Stimulated activated CD4-positive, alpha-beta T cell treated with anti-CD3 and anti-CD28 coated beads, Interleukin-12 subunit alpha, Interleukin-12 subunit beta, amount 100 ng/mL, for 24 hours (primary cell): ENCODE measurements at regions not wholly inside any gene's neighbourhood (a gene's known extent, or its start where the extent isn't known, plus 50 kb on each side); places are given as distances from the start of the nearest gene placed in this dataset.
"Not testable (repeated sequence)": the region's sequence is repeated elsewhere in the genome, so short reads cannot be mapped to it uniquely, and the experiment has no call there.

ENCODE experiments used
- DNase-seq, 2 experiments: peaks; one replicate each; pipeline ENCODE4 v3.0.0-alpha.2; 2020; ENCODE audit warnings: low read depth in 2 of 2

GRCh38 chr20:4469910-4470309, 216.3 kb upstream of the PRNP start:
- no peak for DNase-seq

- no peak for DNase-seq
Measured at GRCh38 chr20:4468114-4468513, 218.1 kb upstream of the PRNP start.

- DNase-seq = no peak
Measured at GRCh38 chr20:4465855-4466545, 216.9 kb upstream of the ADRA1D start.

GRCh38 chr20:4465212-4465611, 216.1 kb upstream of the ADRA1D start:
- no peak for DNase-seq

GRCh38 chr20:4462801-4463200, 213.7 kb upstream of the ADRA1D start:
- not testable (repeated sequence) for DNase-seq

GRCh38 chr20:4459081-4459480, 210.0 kb upstream of the ADRA1D start:
- DNase-seq = no peak

- DNase-seq = no peak
Measured at GRCh38 chr20:4457566-4458543, 208.8 kb upstream of the ADRA1D start.

GRCh38 chr20:4455996-4456395, 206.9 kb upstream of the ADRA1D start:
- no peak for DNase-seq

- DNase-seq = no peak
Measured at GRCh38 chr20:4455301-4455701, 206.2 kb upstream of the ADRA1D start.

GRCh38 chr20:4454111-4454510, 205.0 kb upstream of the ADRA1D start:
- no peak for DNase-seq

- no peak for DNase-seq
Measured at GRCh38 chr20:4453359-4453758, 204.3 kb upstream of the ADRA1D start.

- no peak for DNase-seq
Measured at GRCh38 chr20:4451487-4452081, 202.5 kb upstream of the ADRA1D start.

- DNase-seq = no peak
Measured at GRCh38 chr20:4449957-4450715, 201.0 kb upstream of the ADRA1D start.

GRCh38 chr20:4445784-4446183, 196.7 kb upstream of the ADRA1D start:
- DNase-seq = no peak

GRCh38 chr20:4445331-4445730, 196.2 kb upstream of the ADRA1D start:
- no peak for DNase-seq

- no peak for DNase-seq
Measured at GRCh38 chr20:4444404-4444803, 195.3 kb upstream of the ADRA1D start.

GRCh38 chr20:4443016-4443415, 193.9 kb upstream of the ADRA1D start:
- DNase-seq = no peak

GRCh38 chr20:4441871-4442270, 192.8 kb upstream of the ADRA1D start:
- DNase-seq = no peak

- DNase-seq = no peak
Measured at GRCh38 chr20:4441191-4441590, 192.1 kb upstream of the ADRA1D start.

- no peak for DNase-seq
Measured at GRCh38 chr20:4439461-4439860, 190.4 kb upstream of the ADRA1D start.

GRCh38 chr20:4437131-4437530, 188.0 kb upstream of the ADRA1D start:
- no peak for DNase-seq
